ENCODE measurements at regions not wholly inside any gene's neighbourhood (a gene's known extent, or its start where the extent isn't known, plus 50 kb on each side); places are given as distances from the start of the nearest gene placed in this dataset.
"Not testable (repeated sequence)": the region's sequence is repeated elsewhere in the genome, so short reads cannot be mapped to it uniquely, and the experiment has no call there.

- not testable (repeated sequence) for TF ChIP-seq POLR2A (IDR thresholded peaks at IDR 0.05; ENCODE audit: borderline replicate concordance, extremely low read depth, insufficient read depth, insufficient read length); POLR2AphosphoS5 (IDR thresholded peaks at IDR 0.05; ENCODE audit: low read depth, low read length); CBX3 (IDR thresholded peaks at IDR 0.05; ENCODE audit: low read depth); TCF7L2 (IDR thresholded peaks at IDR 0.05; ENCODE audit: borderline replicate concordance, extremely low read depth, insufficient read depth, insufficient read length); EZH2 (IDR thresholded peaks at IDR 0.05); ZBTB33 (IDR thresholded peaks at IDR 0.05; ENCODE audit: extremely low read depth, insufficient replicate concordance, low read length); EZH2phosphoT487 (IDR thresholded peaks at IDR 0.05; ENCODE audit: borderline replicate concordance); YY1 (IDR thresholded peaks at IDR 0.05; ENCODE audit: extremely low read depth, insufficient replicate concordance, low read depth, low read length); SIN3A (IDR thresholded peaks at IDR 0.05; ENCODE audit: low read depth); RAD21 (IDR thresholded peaks at IDR 0.05; ENCODE audit: low read depth); SRF (IDR thresholded peaks at IDR 0.05; ENCODE audit: low read depth)
- TF ChIP-seq, protein P1, sequence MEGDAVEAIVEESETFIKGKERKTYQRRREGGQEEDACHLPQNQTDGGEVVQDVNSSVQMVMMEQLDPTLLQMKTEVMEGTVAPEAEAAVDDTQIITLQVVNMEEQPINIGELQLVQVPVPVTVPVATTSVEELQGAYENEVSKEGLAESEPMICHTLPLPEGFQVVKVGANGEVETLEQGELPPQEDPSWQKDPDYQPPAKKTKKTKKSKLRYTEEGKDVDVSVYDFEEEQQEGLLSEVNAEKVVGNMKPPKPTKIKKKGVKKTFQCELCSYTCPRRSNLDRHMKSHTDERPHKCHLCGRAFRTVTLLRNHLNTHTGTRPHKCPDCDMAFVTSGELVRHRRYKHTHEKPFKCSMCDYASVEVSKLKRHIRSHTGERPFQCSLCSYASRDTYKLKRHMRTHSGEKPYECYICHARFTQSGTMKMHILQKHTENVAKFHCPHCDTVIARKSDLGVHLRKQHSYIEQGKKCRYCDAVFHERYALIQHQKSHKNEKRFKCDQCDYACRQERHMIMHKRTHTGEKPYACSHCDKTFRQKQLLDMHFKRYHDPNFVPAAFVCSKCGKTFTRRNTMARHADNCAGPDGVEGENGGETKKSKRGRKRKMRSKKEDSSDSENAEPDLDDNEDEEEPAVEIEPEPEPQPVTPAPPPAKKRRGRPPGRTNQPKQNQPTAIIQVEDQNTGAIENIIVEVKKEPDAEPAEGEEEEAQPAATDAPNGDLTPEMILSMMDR (IDR thresholded peaks at IDR 0.05 in 2 of 3, conservative IDR thresholded peaks at IDR 0.05 in 1 of 3; ENCODE audit: borderline replicate concordance in 1 of 3, insufficient read depth in 1 of 3, low read depth in 2 of 3, low read length in 2 of 3): not testable (repeated sequence)
- TF ChIP-seq, protein P2, sequence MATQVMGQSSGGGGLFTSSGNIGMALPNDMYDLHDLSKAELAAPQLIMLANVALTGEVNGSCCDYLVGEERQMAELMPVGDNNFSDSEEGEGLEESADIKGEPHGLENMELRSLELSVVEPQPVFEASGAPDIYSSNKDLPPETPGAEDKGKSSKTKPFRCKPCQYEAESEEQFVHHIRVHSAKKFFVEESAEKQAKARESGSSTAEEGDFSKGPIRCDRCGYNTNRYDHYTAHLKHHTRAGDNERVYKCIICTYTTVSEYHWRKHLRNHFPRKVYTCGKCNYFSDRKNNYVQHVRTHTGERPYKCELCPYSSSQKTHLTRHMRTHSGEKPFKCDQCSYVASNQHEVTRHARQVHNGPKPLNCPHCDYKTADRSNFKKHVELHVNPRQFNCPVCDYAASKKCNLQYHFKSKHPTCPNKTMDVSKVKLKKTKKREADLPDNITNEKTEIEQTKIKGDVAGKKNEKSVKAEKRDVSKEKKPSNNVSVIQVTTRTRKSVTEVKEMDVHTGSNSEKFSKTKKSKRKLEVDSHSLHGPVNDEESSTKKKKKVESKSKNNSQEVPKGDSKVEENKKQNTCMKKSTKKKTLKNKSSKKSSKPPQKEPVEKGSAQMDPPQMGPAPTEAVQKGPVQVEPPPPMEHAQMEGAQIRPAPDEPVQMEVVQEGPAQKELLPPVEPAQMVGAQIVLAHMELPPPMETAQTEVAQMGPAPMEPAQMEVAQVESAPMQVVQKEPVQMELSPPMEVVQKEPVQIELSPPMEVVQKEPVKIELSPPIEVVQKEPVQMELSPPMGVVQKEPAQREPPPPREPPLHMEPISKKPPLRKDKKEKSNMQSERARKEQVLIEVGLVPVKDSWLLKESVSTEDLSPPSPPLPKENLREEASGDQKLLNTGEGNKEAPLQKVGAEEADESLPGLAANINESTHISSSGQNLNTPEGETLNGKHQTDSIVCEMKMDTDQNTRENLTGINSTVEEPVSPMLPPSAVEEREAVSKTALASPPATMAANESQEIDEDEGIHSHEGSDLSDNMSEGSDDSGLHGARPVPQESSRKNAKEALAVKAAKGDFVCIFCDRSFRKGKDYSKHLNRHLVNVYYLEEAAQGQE (IDR thresholded peaks at IDR 0.05; ENCODE audit: low read depth): not testable (repeated sequence)
These were observed 163.5 kb upstream of the ATP10A start for GRCh38 chr15:26026671-26027070.
